Activated T-cell treated with anti-CD3 and anti-CD28 coated beads for 48 hours (primary cell): ENCODE measurements at regions not wholly inside any gene's neighbourhood (a gene's known extent, or its start where the extent isn't known, plus 50 kb on each side); places are given as distances from the start of the nearest gene placed in this dataset.

Source experiments
- DNase-seq: peaks from one replicate; pipeline ENCODE4 v3.0.0-alpha.2; 2020; ENCODE audit warnings: low read depth

DNA sequence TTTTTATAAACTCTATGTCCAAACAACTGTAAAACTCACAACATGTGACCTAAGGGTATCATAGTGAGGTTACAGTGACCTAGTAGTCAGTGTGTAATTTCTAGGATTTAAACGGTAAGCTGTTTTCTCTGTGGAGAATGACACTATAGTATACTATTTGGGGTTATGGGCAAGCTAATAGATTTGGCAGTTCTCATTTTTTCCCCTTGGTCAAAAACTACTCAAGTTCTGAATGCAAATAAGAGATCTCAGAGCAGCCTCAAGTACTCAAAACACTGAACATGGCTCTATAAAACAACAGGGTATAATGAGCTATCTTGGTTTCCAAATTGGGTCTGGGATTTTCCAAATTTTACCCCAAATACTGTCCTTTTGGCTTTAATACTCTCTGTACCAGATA lies 88.5 kb upstream of the HMCN1 start:
- no peak for DNase-seq

DNA sequence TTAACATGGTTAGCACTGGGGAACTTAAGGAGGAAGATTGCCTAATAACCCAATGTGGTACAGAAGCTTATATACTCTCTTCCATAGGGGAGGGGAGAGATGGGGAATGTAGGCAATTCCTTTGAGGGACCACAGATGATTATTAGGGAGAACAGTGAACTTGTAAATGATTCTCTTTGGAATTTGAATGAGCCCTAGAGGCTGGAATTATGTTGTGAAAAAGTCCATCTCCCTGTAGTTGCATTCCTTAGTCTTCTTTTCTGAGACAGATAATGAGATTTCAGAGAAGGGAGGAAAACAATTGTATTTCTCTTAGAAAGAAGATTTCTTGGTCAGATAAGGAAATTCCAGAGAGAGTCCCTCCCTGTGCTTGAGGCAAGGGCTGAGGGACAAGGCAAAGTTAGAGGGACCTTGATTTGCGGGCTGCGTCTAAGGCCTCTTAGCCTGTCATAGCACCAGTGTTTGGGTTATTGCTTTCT lies 89.0 kb upstream of the HMCN1 start:
- no peak for DNase-seq

DNA sequence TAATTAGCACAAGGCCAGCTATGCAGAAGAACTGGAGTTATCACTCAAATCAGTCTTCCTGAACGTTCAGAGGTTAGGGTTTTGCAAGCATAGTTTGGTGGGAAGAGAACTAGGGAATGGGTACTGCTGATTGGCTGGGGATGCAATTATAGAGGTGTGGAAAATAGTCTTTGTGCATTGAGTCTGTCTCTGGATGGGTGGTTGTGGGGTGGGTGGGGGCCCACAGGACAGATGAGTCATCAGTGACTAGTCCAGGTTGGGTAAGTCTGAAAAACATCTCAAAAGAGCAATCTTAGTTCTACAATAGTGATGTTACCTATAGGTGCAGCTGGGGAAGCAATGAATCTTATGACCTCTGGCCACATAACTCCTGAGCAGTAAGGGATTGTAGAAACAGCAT lies 89.7 kb upstream of the HMCN1 start:
- DNase-seq: peak; percentile 19

DNA sequence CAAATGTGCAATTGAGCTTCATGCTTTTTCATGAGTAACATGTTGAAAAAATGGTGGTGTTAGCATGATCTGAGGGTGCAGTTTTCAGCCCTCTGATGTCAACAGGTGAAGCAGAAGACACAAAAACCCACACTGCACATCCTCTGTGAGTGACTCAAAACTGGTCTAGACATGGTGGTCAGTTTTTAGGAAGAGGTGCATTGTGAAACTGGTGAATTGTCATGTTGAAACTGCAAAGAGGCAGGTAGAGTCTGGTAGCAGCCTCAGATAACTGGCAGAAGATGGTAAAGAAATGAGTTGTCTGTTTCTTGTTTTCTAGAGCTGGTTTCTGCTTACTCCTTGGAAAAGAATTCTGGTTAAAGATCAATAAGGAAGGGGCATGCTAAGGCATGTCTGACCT lies 97.3 kb upstream of the HMCN1 start:
- peak; percentile 11 for DNase-seq

DNA sequence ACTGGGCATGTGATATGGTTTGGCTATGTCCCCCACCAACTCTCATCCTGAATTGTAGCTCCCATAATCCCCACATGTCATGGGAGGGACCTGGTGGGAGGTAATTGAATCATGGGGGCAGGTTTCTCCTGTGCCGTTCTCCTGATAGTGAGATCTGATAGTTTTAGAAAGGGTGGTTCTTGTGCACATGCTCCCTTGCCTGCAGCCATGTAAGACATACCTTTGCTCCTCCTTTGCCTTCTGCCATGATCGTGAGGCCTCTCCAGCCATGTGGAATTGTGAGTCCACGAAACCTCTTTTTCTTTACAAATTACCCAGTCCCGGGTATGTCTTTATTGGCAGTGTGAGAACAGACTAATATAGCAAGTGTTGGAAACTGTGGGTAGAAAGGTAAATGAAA lies 99.5 kb upstream of the HMCN1 start:
- no peak for DNase-seq

DNA sequence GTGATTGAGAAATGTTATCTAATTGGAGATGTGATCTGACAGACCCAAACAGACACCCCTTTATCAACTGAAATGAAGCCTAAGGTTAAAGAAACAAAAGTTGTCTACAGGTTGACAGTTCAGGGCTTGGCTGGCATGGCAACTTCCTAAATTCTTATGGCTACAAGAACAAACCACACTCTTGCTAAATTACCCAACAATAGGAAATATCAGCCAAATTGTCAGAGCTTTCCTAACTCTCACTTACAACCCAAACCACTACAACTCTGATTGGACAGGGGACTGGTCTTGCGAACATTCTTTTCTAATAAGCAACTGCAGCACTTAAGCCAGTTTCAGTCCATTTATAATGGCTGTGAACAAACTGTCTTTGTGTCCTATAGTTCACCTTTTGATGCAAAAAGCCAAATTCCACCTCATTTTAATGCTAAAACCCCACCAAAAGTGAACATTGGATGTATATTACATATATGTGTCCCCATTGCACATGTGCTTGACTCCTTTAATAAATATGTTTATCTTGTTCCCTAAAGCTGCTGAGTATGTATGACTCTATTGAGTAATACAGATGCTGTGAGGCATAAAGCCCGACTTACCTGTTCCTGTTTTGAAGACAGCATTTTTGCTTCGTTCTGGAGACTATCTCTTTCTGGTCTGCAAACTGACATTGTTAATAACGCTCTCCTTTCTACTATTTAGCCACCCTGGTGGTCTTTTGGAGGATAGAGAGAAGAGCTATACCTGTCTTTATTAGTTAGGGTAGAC lies 101.3 kb upstream of the HMCN1 start:
- DNase-seq: no peak

DNA sequence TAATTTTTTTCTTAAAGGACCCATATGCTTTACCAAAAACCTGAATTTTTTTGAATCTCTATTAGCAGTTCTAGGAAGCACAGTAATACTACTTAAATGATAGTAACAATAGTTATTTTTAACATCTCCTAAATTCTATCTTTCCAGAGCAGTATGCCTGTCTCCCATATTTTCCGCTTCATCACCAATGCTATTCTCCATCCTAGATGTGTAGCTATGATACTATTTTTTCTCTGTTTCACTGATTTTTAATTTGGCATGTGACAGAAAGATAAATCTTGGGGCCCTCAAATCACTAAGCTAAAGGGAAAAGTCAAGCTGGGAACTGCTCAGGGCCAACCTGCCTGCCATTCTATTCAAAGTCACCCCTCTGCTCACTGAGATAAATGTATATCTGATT lies 102.3 kb upstream of the HMCN1 start:
- no peak for DNase-seq

DNA sequence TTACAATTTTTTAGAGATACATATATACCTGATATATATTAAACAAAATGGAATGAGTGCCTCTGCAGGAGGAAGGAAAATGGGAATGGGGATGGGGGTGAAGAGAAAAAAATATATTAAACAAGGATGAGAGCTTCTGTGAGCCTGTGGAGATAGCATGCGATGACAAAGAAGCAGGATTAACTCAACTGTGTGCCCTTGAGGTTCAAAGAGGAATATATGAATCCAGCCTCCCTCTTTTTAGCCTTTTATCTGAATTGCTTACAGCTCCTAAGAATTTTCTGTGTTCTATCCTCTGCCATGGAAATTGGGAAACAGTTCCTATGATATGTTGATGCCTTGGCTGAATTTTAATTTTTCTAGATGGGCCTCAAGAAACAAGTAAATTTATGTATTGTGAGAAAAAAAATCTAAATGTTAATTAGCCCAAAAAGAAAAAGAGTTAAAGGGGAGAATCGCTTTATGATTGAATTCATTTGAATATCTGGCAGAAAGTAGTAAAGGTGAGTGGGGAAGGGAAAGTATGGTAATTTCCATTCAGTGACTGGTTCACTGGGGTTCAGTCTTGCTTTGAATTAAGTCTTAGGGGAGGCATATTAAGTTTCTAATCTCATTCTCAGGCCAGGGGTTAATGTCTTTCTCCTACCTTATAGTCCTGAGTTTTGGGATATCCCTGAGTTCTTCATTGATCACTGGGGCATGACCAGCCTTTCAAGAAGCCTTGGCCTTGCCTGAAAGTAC lies 106.3 kb upstream of the HMCN1 start:
- no peak for DNase-seq

DNA sequence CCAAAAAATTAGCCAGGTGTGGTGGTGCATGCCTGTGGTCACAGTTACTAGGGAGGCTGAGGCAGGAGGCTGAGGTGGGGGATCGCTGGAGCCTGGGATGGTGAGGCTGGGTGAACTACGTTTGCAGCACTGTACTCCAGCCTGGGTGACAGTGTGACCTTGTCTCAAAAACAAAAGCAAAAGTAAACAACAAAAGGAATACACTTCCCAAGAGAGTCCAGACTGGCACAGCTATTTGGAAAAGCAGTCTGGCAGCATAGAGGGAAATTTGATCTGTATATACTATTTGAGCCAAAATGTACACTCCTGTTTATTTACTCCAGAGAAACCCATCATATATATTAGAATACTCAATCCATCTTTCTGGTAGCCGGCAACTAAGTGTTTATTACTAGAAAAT lies 107.0 kb upstream of the HMCN1 start:
- DNase-seq: no peak

DNA sequence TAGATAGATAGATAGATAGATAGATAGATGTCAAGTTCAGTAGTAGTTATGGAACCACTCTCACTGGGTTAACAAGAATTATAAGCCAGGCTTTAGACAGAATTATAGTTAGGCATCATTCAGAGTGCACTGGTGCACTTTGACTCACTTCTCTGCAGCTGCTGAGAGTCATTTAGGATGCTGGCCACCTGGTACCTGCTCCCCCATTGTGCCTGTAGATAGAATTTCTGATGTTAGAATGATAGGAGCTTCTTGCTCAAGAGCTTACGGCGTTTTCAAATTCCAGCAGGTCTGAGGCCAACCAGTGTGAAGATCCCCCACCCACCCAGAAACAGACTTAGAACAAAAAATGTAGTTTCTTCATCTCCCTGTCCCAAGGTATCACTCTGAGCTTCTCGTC lies 107.8 kb upstream of the HMCN1 start:
- no peak for DNase-seq

DNA sequence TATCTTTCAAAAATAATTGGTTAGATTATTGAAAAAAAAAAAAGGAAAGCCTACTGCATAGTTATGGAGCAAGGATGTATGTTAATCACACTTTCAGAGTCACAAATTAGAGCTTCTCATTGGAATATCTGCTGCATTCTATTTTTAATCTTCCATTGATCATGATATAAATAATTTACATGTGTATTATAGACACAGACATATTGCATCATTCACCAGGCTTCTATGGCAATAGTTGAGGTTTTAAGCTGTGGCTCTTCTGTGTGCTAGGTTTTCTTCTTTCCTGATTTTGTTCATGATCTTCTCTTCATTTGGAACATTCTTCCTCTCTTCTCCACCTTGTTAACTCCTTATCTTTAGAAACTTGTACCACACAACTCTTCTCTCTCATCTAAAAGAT lies 123.2 kb upstream of the HMCN1 start:
- no peak for DNase-seq

DNA sequence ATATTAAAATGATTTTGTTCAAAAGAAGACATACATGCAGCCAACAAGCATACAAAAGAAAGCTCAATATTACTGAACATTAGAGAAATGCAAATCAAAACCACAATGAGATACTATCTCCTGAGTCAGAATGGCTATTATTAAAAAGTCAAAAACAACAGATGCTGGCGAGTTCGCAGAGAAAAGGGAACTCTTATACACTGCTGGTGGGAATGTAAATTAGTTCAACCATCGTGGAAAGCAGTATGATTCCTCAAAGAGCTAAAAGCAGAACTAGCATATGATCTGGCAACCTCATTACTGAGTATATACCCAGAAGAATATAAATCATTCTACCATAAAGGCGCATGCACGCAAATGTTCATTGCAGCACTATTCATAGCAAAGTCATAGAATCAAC lies 126.0 kb upstream of the HMCN1 start:
- DNase-seq: no peak

DNA sequence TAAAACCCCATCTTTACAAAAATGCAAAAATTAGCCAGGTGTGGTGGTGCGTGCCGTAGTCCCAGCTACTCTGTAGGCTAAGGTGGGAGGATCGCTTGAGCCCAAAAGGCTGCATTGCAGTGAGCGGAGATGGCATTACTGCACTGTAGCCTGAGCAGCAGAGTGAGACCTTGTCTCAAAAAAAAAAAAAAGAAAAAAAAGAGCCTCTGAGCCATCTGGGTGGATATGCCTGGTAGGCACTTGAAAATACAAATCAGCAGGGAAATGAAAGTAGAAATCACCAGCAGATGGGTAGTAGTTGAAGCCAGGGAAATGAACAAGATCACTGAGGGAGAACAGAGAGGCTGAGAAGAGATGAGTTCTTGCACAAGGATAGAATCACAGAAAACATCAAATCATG lies 131.0 kb upstream of the HMCN1 start:
- DNase-seq: no peak

DNA sequence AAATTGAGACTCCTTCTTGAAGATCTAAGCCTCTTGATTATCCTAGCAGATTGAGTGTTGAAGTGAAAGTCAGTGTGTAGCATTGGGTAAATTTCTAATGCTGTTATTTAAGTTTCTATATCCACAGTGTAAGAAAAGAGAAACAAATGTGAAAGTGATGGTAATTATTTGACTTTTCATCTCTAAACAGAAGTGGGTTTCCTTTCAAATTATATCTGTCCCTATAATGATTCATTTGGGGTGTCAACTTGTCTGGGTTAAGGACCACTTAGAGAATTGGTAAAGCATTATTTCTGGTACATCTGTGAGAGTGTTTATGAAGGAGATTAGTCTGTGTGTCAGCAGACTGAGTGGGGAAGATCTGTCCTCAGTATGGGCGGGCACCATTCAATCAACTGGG lies 133.0 kb upstream of the HMCN1 start:
- no peak for DNase-seq

DNA sequence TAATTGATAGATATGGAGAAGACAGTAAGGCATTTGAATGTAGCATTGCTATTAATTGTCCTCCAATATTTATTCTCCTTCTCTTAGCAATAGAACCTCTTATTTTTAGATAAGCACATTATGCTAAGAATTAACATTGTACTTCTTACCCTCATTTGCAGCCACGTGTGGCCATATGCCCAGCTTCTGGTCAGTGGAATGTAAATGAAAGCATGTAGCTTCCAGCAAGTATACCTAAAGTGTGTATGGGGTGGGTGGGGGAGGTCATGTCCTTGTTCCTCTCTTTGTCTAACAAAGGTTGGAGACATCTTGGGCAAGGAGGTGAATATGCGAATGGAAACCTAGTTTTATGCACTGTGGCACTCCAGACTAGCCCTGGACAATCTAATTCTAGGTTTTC lies 133.6 kb upstream of the HMCN1 start:
- no peak for DNase-seq

DNA sequence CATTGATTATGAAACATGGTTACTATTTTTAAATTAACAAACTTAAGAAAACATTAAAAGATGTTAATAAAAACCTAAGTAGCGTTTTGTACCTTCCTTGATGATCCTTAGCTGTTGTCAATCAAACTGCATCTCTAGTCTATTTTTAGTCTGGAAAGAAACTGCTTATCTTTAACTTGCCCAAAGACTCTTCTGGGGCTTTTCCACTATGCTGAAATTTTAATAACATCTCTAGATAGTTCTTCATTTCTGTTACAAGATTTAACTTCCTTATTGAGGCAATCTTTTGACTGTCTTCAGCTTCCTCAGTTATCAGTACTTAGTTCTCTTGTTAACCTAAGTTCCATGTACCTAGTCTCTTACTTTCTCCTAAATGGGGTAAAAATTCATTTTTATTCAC lies 135.9 kb upstream of the HMCN1 start:
- DNase-seq: no peak

DNA sequence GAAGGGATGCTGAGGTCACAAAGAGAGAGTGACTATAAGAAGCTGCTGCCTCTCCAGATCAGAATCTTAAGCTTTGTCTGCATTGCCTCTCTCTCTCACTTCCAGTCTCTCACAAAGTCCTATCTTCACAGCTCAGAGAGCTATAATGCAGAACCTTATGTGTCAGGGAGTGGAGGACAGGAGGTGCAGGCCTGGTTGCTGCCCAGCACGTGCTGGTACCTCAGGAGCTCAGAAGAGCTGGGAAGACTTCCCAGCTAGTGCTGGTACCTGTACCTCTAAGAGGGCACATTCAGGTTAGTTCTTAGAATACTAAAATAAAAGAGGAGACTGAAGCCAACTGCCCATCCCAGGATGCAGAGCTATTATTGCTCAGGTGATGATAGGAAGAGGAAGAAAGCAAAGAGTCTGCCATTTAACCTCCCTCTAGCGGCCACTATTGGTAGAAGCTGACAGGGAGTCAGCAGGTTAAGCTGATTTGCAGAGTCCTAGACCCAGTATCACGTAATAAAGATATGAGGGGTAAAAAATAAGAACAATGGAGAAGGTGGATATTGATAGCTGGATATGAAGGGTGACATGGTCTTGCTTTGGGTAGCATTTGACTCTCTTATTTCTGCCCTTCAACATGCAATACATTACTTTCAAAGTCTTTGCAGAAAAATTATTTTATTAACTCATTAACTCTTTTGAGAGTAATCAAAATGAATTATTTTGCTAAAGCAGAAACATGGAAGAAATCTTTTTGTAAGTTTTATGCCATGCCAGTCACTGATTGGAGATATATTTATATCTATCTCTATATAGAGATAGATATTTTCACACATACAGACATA lies 138.1 kb upstream of the HMCN1 start:
- peak; percentile 13 for DNase-seq

DNA sequence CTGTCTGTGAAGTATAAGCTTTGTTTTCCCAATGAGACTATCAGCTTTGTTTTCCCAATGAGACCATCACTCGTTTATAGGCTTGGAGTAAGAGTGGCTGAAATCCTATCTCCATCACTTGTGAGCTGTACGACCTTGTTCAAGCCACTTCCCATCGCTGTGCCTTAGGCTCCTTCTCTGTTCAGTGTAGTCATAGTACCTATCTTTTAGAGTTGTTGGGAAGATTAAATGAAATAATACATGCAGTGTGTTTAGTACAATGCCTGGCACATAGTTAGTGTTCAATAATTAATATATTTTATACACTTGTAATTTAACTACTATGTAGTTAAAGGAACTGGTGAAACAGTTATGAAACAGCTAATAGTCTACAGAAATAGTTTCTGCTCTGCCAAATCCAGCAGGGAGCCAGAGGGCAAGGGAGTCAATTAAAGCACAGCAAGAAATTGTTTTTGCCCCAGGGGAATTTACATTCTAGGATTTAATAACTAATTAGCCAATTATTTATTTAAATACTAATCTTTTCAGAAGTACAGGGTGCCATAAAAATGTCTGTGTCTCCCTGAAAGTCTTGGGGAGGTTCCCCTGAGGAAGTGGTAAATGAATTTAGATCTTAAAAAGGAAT lies 139.3 kb upstream of the HMCN1 start:
- DNase-seq: no peak

DNA sequence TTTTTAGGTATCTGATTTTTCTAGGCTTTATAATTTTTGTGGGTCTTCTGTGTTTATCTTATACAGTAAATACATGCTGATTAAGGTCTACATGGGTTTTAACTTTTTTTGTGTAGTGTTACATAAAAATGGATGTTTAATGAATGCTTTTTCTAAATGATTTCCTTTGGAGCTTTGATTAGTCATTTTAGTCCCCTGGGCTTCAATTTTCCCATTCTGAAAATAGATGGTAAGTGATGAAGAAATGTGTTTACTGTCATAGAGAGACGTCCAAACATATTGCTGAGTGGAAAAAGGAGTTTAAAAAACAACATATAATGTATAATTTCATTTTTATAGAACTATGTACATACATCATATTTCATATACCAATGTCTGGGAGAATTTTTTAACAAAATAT lies 140.9 kb upstream of the HMCN1 start:
- no peak for DNase-seq

DNA sequence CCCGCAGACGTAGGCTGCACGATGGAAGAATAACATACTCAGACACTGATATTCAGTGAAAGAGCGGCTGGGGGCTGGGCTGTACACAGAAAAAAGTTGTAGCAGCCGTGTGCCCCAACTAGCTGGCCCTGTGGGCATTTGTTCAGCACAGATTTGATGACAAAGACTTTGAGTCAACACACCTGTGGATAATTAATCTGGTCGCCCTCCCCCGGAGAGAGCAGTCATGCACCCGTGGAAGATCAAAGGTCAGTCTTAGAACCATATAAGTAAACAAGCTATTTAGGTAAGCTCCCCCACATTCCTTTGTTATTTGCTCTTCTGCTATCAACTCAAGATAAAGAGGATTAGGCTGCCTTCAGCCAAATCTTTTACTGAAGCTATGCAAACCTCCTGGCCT lies 148.4 kb upstream of the HMCN1 start:
- no peak for DNase-seq

DNA sequence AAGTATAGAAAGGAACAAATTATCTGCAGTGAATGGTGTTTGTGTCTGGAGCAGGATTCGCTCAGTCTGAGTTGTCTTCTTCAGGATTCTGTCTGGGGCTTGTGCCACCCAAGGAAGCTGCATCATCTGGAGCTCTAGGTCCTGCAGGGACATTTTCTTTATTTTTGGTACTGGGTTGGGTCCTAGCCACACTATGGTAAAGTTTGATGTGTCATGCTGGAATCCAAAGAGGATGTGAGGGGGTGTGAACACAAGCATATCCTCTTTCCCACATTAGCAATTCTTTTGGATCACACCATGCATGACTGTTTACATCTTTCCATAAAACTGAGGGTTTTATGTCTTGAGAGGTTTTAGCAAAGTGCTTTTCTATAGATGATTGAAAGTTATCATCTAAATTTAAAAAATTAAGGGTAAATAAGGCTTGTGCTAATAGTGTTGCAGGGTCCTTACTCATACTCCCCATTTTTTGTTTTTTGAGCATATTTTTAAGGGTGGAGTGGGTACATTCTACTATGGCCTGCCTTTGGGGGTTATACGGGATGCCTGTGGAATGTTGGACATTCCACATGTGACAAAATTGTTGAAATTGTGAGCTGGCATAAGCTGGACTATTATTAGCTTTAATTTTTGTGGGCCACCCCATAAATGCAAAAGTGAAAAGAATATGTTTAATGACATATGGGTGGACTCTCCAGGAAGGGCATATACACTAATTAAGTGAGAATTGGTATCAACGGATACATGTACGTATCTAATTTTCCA lies 152.0 kb upstream of the HMCN1 start:
- no peak for DNase-seq

DNA sequence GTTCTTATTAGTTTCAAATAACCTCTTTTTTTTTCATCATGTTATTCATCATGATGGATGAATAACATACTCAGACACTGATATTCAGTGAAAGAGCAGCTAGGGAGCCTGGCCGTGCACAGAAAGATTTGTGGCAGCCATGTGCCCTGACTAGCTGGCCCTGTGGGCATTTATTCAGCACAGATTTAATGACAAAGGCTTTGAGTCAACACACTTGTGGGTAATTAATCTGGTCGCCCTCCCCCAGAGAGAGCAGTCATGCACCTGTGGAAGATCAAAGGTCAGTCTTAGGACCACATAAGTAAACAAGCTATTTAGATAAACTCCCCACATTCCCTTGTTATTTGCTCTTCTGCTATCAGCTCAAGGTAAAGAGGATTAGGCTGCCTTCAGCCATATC lies 153.2 kb upstream of the HMCN1 start:
- DNase-seq: no peak
